Hepatocyte (in vitro differentiated cells): ENCODE measurements at regions not wholly inside any gene's neighbourhood (a gene's known extent, or its start where the extent isn't known, plus 50 kb on each side); places are given as distances from the start of the nearest gene placed in this dataset.

Experiments used
- CTCF ChIP-seq: fragments of 200-600 bp; sonication (generic); IDR thresholded peaks from 2 replicates; pipeline ENCODE4 v1.5.1; 2016; ENCODE audit warnings: antibody characterized with exemption, mild to moderate bottlenecking; ENCODE audit not compliant: poor library complexity
- EZH2phosphoT487 ChIP-seq: fragments of 200-600 bp; sonication (generic); IDR thresholded peaks from one replicate; pipeline ENCODE4 v1.6.1; 2018; ENCODE audit warnings: antibody characterized with exemption, mild to moderate bottlenecking, low read depth, moderate library complexity; ENCODE audit not compliant: unreplicated experiment, severe bottlenecking

GRCh38 chr12:105736498-105736897 is 402.3 kb downstream of the NUAK1 start:
- no peak for TF ChIP-seq CTCF
- no peak for TF ChIP-seq EZH2phosphoT487
